Duodenal mucosa (tissue), 2 donors: ENCODE measurements at regions not wholly inside any gene's neighbourhood (a gene's known extent, or its start where the extent isn't known, plus 50 kb on each side); places are given as distances from the start of the nearest gene placed in this dataset.
"Not testable (repeated sequence)": the region's sequence is repeated elsewhere in the genome, so short reads cannot be mapped to it uniquely, and the experiment has no call there.

Experiments used
- H3K27ac ChIP-seq: one replicate; pipeline ENCODE4 v1.7.0; 2013; ENCODE audit warnings: low read depth, low read length
- H3K27me3 ChIP-seq, 2 donors: one replicate each; pipeline ENCODE4 v1.7.0; 2013; ENCODE audit warnings: low read length in 2 of 2, control low read depth in 1 of 2; ENCODE audit not compliant: insufficient read depth in 2 of 2, control insufficient read depth in 1 of 2
- H3K36me3 ChIP-seq, 2 donors: one replicate each; pipeline ENCODE4 v1.7.0; 2013; ENCODE audit warnings: low read length in 2 of 2, control low read depth in 1 of 2; ENCODE audit not compliant: insufficient read depth in 2 of 2, control insufficient read depth in 1 of 2
- H3K4me1 ChIP-seq, 2 donors: one replicate each; pipeline ENCODE4 v1.7.0; 2013; ENCODE audit warnings: low read length in 2 of 2, control low read depth in 1 of 2; ENCODE audit not compliant: insufficient read depth in 2 of 2, control insufficient read depth in 1 of 2
- H3K4me3 ChIP-seq, 2 donors: one replicate each; pipeline ENCODE4 v1.7.0; 2013; ENCODE audit warnings: low read length in 2 of 2, low read depth in 1 of 2
- H3K9ac ChIP-seq, 2 donors: one replicate each; pipeline ENCODE4 v1.7.0; 2013; ENCODE audit warnings: low read length in 2 of 2, low read depth in 1 of 2
- H3K9me3 ChIP-seq, 2 donors: one replicate each; pipeline ENCODE4 v1.7.0; 2013; ENCODE audit warnings: low read length in 2 of 2, control low read depth in 1 of 2; ENCODE audit not compliant: control insufficient read depth in 1 of 2

GRCh38 chr15:24531235-24531634 is 144.3 kb upstream of the NPAP1 start:
- not testable (repeated sequence) for H3K36me3 ChIP-seq, H3K27ac ChIP-seq, H3K9ac ChIP-seq, H3K27me3 ChIP-seq, H3K4me3 ChIP-seq, H3K9me3 ChIP-seq, H3K4me1 ChIP-seq

DNA sequence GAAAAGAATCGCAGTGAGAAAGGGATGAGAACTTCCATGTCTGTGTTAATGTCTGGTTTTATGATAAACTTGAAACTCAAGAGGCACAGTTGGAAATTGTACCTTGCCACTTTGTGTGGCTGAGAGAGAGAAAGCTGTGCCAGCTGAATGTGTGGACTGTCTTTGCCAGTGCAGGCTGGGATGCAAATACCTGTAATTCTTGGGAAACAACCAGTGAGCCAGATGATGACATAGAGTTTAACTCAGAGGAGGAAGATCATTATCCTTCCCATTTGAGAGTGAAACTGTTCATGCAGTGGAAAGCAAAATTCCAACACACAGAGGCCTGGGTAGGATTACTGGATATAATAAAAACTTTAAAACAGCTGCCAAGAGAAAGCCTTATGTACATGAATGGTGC is 141.5 kb upstream of the NPAP1 start:
- not testable (repeated sequence) for H3K9ac ChIP-seq, H3K27me3 ChIP-seq, H3K4me3 ChIP-seq, H3K9me3 ChIP-seq, H3K27ac ChIP-seq, H3K36me3 ChIP-seq, H3K4me1 ChIP-seq

DNA sequence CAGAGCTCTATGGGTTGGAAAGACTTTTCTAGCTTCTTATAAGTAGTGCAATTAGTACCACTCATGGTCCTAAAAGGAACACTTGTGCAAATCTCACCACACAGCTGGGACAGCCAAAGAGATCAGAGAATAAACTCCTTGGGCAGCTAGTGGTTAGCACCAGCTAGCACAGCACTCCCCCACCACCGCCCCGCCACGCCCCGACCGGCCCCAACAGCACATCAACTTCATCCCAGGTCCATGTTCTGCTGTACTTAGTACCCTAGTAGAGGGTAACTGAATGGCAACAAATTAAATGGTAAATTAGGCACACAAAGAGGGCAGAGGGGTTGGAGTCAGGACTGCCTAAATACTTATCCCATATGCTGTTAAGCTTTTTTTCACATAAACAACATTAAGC is 118.3 kb upstream of the NPAP1 start:
- H3K27me3 ChIP-seq, H3K9ac ChIP-seq, H3K27ac ChIP-seq, H3K9me3 ChIP-seq, H3K4me1 ChIP-seq, H3K36me3 ChIP-seq, H3K4me3 ChIP-seq: not testable (repeated sequence)

- Histone ChIP-seq H3K9me3 (peaks cover 26 to 50% of the 10 kb centered on the region in 2 donors), H3K27me3 (no peaks in the 10 kb centered on the region), H3K36me3 (no peaks in the 10 kb centered on the region), H3K4me1 (no peaks in the 10 kb centered on the region), H3K4me3 (no peak overlapping the region), H3K27ac (no peak overlapping the region), H3K9ac (no peak overlapping the region)
Observed at GRCh38 chr15:24607636-24608035, 67.9 kb upstream of the NPAP1 start.

GRCh38 chr15:24617646-24618045 is 57.9 kb upstream of the NPAP1 start:
- Histone ChIP-seq H3K9ac (no peak overlapping the region), H3K36me3 (no peaks in the 10 kb centered on the region), H3K4me3 (no peak overlapping the region), H3K9me3 (peaks cover 27% of the 10 kb centered on the region in 2 donors), H3K27ac (no peak overlapping the region), H3K27me3 (no peaks in the 10 kb centered on the region), H3K4me1 (no peaks in the 10 kb centered on the region)

DNA sequence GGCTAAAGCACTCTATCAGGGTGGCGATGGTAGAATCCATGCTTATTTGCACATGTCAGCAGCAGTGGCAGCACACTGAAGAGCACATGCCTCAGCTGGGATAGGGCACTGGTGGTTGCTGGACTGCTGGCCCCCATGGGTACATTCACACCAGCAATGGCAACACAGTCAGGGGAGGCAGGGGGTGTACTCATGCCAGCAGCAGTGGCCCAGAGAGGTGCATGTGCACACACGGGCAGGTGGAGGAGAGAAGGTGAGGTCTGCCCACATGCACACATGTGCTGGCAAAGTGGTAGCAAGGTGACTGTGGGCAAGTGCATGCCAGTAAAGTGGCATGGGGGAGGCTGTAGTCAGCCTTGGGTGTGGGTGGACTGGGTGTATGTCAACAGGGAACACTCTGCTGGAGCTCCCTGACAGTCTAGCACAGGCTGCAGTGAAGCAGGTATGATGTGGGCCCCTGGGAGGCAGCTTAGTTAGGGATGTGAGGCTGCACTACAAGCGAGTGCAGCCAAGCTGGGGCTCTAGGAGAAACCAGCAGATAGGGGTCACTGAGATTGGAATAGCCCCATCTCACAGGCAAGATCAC is 53.9 kb upstream of the NPAP1 start:
- H3K9me3 ChIP-seq: peaks cover 36 to 39% of the 10 kb centered on the region in 2 donors
- no peaks in the 10 kb centered on the region for H3K36me3 ChIP-seq
- no peaks in the 10 kb centered on the region for H3K4me1 ChIP-seq
- no peak overlapping the region for H3K27ac ChIP-seq
- no peak overlapping the region for H3K9ac ChIP-seq
- no peaks in the 10 kb centered on the region for H3K27me3 ChIP-seq
- no peak overlapping the region for H3K4me3 ChIP-seq
